WTC11 (cell line): ENCODE measurements at regions not wholly inside any gene's neighbourhood (a gene's known extent, or its start where the extent isn't known, plus 50 kb on each side); places are given as distances from the start of the nearest gene placed in this dataset.

Experiments used
- ATF1 ChIP-seq: sonication (generic); formaldehyde crosslinking; IDR thresholded peaks from 2 replicates; pipeline ENCODE4 v1.8.1; 2023; ENCODE audit warnings: mild to moderate bottlenecking, moderate library complexity, missing genetic modification reagents
- CREB1 ChIP-seq: sonication (generic); formaldehyde crosslinking; IDR thresholded peaks from 2 replicates; pipeline ENCODE4 v1.8.0; 2023; ENCODE audit warnings: mild to moderate bottlenecking, missing genetic modification reagents
- FOXK1 ChIP-seq: sonication (generic); formaldehyde crosslinking; IDR thresholded peaks from 2 replicates; pipeline ENCODE4 v1.8.0; 2022; ENCODE audit warnings: mild to moderate bottlenecking, moderate library complexity, missing genetic modification reagents
- MYBL2 ChIP-seq: sonication (generic); formaldehyde crosslinking; IDR thresholded peaks from 2 replicates; pipeline ENCODE4 v1.8.1; 2023; ENCODE audit warnings: mild to moderate bottlenecking, moderate library complexity, missing genetic modification reagents
- SMAD3 ChIP-seq: sonication (generic); formaldehyde crosslinking; IDR thresholded peaks from 2 replicates; pipeline ENCODE4 v1.8.0; 2022; ENCODE audit warnings: missing genetic modification reagents, mild to moderate bottlenecking, borderline replicate concordance
- TP53 ChIP-seq: sonication (generic); formaldehyde crosslinking; IDR thresholded peaks from 2 replicates; pipeline ENCODE4 v1.8.1; 2023; ENCODE audit warnings: mild to moderate bottlenecking, missing genetic modification reagents
- ZNF138 ChIP-seq: sonication (generic); formaldehyde crosslinking; conservative IDR thresholded peaks from 2 replicates; pipeline ENCODE4 v1.8.1; 2022; ENCODE audit warnings: mild to moderate bottlenecking, moderate library complexity, missing genetic modification reagents
- TF ChIP-seq, protein P1 (sequence below): sonication (generic); formaldehyde crosslinking; IDR thresholded peaks from 2 replicates; pipeline ENCODE4 v1.8.1; 2023; ENCODE audit warnings: mild to moderate bottlenecking, missing genetic modification reagents
- TF ChIP-seq, protein P2 (sequence below): sonication (generic); formaldehyde crosslinking; IDR thresholded peaks from 2 replicates; pipeline ENCODE4 v1.8.0; 2022; ENCODE audit warnings: mild to moderate bottlenecking, missing genetic modification reagents
- TF ChIP-seq, protein P3 (sequence below): sonication (generic); formaldehyde crosslinking; IDR thresholded peaks from 2 replicates; pipeline ENCODE4 v1.8.0; 2022; ENCODE audit warnings: mild to moderate bottlenecking, missing genetic modification reagents
- TF ChIP-seq, protein P4 (sequence below): fragments of 200-600 bp; IDR thresholded peaks from 2 replicates; pipeline ENCODE4 v1.8.0; 2022; ENCODE audit warnings: antibody characterized with exemption

DNA sequence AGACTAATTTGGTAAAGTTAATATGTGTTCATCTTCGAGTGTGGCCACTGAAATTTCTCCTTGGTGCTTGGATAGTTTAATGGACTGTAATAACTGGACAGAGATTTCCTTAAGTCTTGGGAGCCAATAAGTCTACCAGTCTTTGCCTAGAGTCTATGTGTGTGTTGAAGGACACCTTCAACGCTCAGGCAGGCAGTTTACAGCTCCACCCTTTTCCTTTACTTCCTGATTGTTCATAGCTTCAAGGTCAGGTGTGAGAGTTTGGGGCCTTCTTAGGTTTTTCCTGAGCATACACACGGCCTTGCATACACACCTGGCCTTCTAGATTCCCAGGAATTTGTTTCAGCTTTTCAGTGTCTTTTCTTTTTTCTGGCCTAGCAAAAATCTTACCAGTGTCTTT, 355.3 kb upstream of the AMOT start:
- TF ChIP-seq MYBL2 (CRISPR knock-in tag) (no peak), FOXK1 (CRISPR knock-in tag) (no peak), CREB1 (CRISPR knock-in tag) (no peak), ATF1 (CRISPR knock-in tag) (no peak), TP53 (CRISPR knock-in tag) (no peak), SMAD3 (CRISPR knock-in tag) (no peak), ZNF138 (no peak)
- TF ChIP-seq, protein P1, sequence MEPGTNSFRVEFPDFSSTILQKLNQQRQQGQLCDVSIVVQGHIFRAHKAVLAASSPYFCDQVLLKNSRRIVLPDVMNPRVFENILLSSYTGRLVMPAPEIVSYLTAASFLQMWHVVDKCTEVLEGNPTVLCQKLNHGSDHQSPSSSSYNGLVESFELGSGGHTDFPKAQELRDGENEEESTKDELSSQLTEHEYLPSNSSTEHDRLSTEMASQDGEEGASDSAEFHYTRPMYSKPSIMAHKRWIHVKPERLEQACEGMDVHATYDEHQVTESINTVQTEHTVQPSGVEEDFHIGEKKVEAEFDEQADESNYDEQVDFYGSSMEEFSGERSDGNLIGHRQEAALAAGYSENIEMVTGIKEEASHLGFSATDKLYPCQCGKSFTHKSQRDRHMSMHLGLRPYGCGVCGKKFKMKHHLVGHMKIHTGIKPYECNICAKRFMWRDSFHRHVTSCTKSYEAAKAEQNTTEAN (CRISPR knock-in tag) = no peak
- TF ChIP-seq, protein P2, sequence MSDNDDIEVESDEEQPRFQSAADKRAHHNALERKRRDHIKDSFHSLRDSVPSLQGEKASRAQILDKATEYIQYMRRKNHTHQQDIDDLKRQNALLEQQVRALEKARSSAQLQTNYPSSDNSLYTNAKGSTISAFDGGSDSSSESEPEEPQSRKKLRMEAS (CRISPR knock-in tag) = no peak
- TF ChIP-seq, protein P3, sequence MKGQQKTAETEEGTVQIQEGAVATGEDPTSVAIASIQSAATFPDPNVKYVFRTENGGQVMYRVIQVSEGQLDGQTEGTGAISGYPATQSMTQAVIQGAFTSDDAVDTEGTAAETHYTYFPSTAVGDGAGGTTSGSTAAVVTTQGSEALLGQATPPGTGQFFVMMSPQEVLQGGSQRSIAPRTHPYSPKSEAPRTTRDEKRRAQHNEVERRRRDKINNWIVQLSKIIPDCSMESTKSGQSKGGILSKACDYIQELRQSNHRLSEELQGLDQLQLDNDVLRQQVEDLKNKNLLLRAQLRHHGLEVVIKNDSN (CRISPR knock-in tag) = no peak
- TF ChIP-seq, protein P4, sequence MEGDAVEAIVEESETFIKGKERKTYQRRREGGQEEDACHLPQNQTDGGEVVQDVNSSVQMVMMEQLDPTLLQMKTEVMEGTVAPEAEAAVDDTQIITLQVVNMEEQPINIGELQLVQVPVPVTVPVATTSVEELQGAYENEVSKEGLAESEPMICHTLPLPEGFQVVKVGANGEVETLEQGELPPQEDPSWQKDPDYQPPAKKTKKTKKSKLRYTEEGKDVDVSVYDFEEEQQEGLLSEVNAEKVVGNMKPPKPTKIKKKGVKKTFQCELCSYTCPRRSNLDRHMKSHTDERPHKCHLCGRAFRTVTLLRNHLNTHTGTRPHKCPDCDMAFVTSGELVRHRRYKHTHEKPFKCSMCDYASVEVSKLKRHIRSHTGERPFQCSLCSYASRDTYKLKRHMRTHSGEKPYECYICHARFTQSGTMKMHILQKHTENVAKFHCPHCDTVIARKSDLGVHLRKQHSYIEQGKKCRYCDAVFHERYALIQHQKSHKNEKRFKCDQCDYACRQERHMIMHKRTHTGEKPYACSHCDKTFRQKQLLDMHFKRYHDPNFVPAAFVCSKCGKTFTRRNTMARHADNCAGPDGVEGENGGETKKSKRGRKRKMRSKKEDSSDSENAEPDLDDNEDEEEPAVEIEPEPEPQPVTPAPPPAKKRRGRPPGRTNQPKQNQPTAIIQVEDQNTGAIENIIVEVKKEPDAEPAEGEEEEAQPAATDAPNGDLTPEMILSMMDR = no peak
